ENCODE measurements at regions not wholly inside any gene's neighbourhood (a gene's known extent, or its start where the extent isn't known, plus 50 kb on each side); places are given as distances from the start of the nearest gene placed in this dataset.
A peak's percentile ranks its signal among the peaks of the same experiment; 100 is the strongest.

DNA sequence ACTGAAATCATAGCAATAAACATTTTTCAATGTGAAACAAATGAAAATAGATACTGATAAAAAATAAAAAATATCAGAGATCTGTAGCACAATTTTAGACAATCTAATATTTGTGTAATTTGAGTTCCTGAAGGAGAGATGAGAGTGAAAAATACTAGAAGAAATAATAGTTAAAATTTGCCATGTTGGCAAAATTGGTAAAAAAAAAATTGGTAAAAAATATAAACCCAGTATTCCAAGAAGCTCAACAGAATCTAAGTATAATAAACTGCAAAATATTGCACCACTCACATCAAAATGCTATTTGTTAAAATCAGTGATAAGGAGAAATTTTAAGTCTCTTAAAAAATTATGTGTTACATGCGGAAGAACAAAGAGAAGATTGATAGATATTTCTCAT lies 1680.7 kb downstream of the PCDH7 start:
- no peak for DNase-seq (ENCODE audit: low read depth)
- no peak overlapping the region for H3K4me3 ChIP-seq (ENCODE audit: low read length)
- TF ChIP-seq CTCF (conservative IDR thresholded peaks at IDR 0.05; ENCODE audit: low read depth, low read length) = no peak

DNA sequence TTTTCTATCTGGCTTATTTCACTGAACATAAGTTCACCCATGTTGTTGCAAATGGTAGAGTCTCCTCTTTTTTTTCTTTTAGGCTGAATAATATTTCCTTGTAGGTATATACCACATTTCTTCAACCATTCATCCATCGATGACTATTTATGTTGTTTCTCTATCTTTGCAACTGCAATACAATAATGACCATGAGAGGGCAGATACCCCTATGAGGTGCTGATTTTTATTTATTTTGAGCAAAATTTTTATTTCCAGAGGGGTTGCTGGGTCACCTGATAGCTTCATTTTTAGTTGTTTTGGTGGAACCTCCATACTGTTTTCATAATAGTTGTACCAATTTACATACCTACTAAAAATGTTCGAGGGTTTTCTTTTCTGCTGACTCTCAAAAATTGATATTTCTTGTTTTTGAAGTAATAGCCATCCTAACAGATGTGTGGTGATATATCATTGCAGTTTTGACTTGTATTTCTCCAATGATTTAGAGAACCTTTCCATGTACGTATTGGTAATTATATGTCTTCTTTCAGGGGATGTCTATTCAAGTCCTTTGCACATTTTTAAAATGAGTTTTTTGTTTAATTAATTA lies 1697.0 kb downstream of the PCDH7 start:
- H3K4me3 ChIP-seq (ENCODE audit: low read length) = no peak overlapping the region
- DNase-seq (ENCODE audit: low read depth) = no peak
- TF ChIP-seq CTCF (conservative IDR thresholded peaks at IDR 0.05; ENCODE audit: low read depth, low read length) = peak; percentile 51

- H3K4me3 ChIP-seq (ENCODE audit: low read length) = no peak overlapping the region
- no peak for TF ChIP-seq CTCF (conservative IDR thresholded peaks at IDR 0.05; ENCODE audit: low read depth, low read length)
- DNase-seq (ENCODE audit: low read depth) = no peak
Measured at GRCh38 chr4:32423267-32423666, 1703.1 kb downstream of the PCDH7 start.

DNA sequence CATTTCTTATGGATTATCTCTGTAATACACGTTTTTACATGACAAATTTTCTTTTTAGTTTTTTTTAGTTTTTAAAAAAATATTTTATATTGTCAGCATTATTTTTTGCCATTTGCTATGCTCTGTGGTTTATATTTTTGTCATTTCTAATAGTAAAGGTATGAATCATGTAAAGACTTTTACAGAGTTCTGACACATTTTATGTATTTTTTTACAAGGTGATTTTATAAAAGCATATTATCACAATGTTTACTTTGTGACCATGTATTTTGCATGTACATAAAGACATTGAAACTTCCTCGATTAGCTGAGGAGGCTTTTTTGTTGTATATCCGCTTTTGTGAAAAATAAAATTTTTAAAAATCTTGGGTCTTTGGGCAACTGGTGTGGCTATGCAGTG lies 1705.1 kb downstream of the PCDH7 start:
- no peak overlapping the region for H3K4me3 ChIP-seq (ENCODE audit: low read length)
- no peak for TF ChIP-seq CTCF (conservative IDR thresholded peaks at IDR 0.05; ENCODE audit: low read depth, low read length)
- DNase-seq (ENCODE audit: low read depth) = no peak

GRCh38 chr4:32427566-32427965 lies 1707.4 kb downstream of the PCDH7 start:
- H3K4me3 ChIP-seq (ENCODE audit: low read length) = no peak overlapping the region
- no peak for TF ChIP-seq CTCF (conservative IDR thresholded peaks at IDR 0.05; ENCODE audit: low read depth, low read length)
- DNase-seq (ENCODE audit: low read depth) = no peak

DNA sequence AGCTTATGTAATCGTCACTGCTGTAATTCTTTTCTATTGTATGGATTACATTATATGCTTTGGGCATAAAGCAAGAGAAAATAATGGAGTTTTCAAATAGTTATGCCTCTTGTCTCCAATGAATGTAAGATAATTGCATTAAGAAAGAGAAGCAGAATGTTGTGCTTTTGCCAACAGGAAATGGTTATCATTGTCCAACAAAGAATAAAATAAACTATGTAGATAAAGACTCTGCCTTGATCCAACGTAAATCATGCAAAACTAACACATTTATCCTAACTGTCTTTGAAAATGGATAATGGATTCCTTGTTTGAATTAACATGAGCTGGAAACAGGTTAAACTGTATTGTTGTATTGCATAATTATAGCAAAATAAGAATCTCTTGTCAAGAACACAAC lies 1709.0 kb downstream of the PCDH7 start:
- TF ChIP-seq CTCF (conservative IDR thresholded peaks at IDR 0.05; ENCODE audit: low read depth, low read length) = no peak
- DNase-seq (ENCODE audit: low read depth) = no peak

DNA sequence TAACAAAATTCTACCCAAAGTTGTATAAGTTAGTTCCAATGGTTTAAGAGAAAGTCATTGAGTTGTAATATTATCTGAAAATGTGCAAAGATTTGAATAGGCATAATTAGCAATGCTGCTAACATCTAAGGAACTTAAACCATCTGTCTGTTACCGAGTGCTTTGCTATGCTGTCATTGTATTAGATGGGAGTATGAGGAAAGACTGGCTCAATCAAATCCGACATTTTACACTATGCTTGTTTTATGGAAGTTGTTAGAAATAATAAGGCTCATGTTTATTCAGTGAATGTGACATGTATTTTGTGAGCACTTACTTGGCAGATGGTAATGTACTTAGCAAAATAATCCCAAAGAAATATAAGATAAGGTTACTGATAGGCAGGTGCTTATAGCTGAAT lies 1715.1 kb downstream of the PCDH7 start:
- no peak overlapping the region for H3K4me3 ChIP-seq (ENCODE audit: low read length)
- no peak for TF ChIP-seq CTCF (conservative IDR thresholded peaks at IDR 0.05; ENCODE audit: low read depth, low read length)
- DNase-seq (ENCODE audit: low read depth) = no peak

More for the DNA sequence above, 1709.0 kb downstream of the PCDH7 start:
- no peak overlapping the region for H3K4me3 ChIP-seq (ENCODE audit: low read length)

Data from retinal pigment epithelial cell (primary cell).